B cell (primary cell): ENCODE measurements at regions not wholly inside any gene's neighbourhood (a gene's known extent, or its start where the extent isn't known, plus 50 kb on each side); places are given as distances from the start of the nearest gene placed in this dataset.

Experiments
- ATAC-seq: fragments of 200-7000 bp; cut with Tn5 transposase; one replicate; pipeline ENCODE4 v1.10.0; 2021; ENCODE audit warnings: low read depth, mild to moderate bottlenecking, moderate number of reproducible peaks, moderate library complexity
- CTCF ChIA-PET: fragments of 350-600 bp; sonication (Branson Sonifier 250); formaldehyde crosslinking; loops from one replicate; lab custom pipeline; 2021; ENCODE audit warnings: antibody characterized with exemption, inconsistent platforms; lab: Charles Lee
- POLR2A ChIA-PET: fragments of 350-600 bp; sonication (Branson Sonifier 250); formaldehyde crosslinking; loops from one replicate; lab custom pipeline; 2021; ENCODE audit warnings: antibody characterized with exemption; lab: Charles Lee
- DNase-seq: peaks from one replicate; pipeline ENCODE4 v3.0.0; 2013
- H2AFZ ChIP-seq: 2 replicates; pipeline ENCODE4 v1.6.1; 2012; ENCODE audit warnings: mild to moderate bottlenecking, low read depth, low read length; ENCODE audit not compliant: insufficient read depth, poor library complexity, severe bottlenecking
- H3K27ac ChIP-seq, 2 donors: 1 replicate in 1 of 2; 2 replicates in 1 of 2; pipeline ENCODE4 v1.5.1; 2012 to 2013; ENCODE audit warnings: low read length in 2 of 2, mild to moderate bottlenecking in 2 of 2, moderate library complexity in 1 of 2
- H3K27me3 ChIP-seq, 4 experiments: fragments of 200-600 bp in 1 of 4; sonication (generic) in 1 of 4; replicated peaks in 1 of 4; 1 replicate in 2 of 4; 2 replicates in 2 of 4; pipeline versions ENCODE4 v1.6.1 to v1.7.0; 2013 to 2016; ENCODE audit warnings: low read length in 3 of 4, mild to moderate bottlenecking in 2 of 4, mixed read lengths in 1 of 4, moderate library complexity in 1 of 4; ENCODE audit not compliant: insufficient read depth in 4 of 4, control insufficient read depth in 3 of 4; ENCODE audit errors: control extremely low read depth in 1 of 4
- H3K36me3 ChIP-seq, 2 experiments: replicated peaks in 1 of 2; 1 replicate in 1 of 2; 2 replicates in 1 of 2; pipeline versions ENCODE4 v1.6.1 to v1.7.1; 2013; ENCODE audit warnings: low read length in 1 of 2; ENCODE audit not compliant: insufficient read depth in 2 of 2, control insufficient read depth in 1 of 2; ENCODE audit errors: control extremely low read depth in 1 of 2, extremely low read depth in 1 of 2
- H3K4me1 ChIP-seq, 2 donors: fragments of 200-600 bp in 1 of 2; sonication (generic) in 1 of 2; 1 replicate in 1 of 2; 2 replicates in 1 of 2; pipeline versions ENCODE4 v1.5.1 to v1.6.1; 2013 to 2017; ENCODE audit warnings: low read length in 2 of 2; ENCODE audit not compliant: control insufficient read depth in 2 of 2, insufficient read depth in 2 of 2
- H3K4me2 ChIP-seq: replicated peaks from 2 replicates; pipeline ENCODE3; 2012; ENCODE audit warnings: mild to moderate bottlenecking, low read depth, low read length; ENCODE audit not compliant: poor library complexity, severe bottlenecking
- H3K4me3 ChIP-seq, 5 experiments: fragments of 200-600 bp in 1 of 5; sonication (generic) in 1 of 5; 1 replicate in 3 of 5; 2 replicates in 2 of 5; pipeline versions ENCODE4 v1.5.1 to v1.7.0; 2011 to 2016; ENCODE audit warnings: low read length in 4 of 5, mild to moderate bottlenecking in 4 of 5, low read depth in 2 of 5, control low read depth in 1 of 5, moderate library complexity in 1 of 5; ENCODE audit not compliant: insufficient read depth in 1 of 5; ENCODE audit errors: control extremely low read depth in 1 of 5, extremely low read depth in 1 of 5
- H3K79me2 ChIP-seq: fragments of 200-600 bp; sonication (generic); one replicate; pipeline ENCODE4 v1.6.0; 2016; ENCODE audit warnings: low read length; ENCODE audit not compliant: control insufficient read depth, insufficient read depth
- H3K9ac ChIP-seq: fragments of 200-600 bp; sonication (generic); 2 replicates; pipeline ENCODE4 v1.6.1; 2017; ENCODE audit warnings: mild to moderate bottlenecking, low read length, moderate library complexity
- H3K9me3 ChIP-seq, 3 donors: one replicate each; pipeline versions ENCODE4 v1.6.1 to v1.7.1; 2013; ENCODE audit warnings: low read length in 2 of 3; ENCODE audit not compliant: control insufficient read depth in 2 of 3, insufficient read depth in 1 of 3; ENCODE audit errors: control extremely low read depth in 1 of 3
- H4K20me1 ChIP-seq: 2 replicates; pipeline ENCODE4 v1.6.0; 2012; ENCODE audit warnings: mild to moderate bottlenecking, low read length; ENCODE audit not compliant: insufficient read depth, control insufficient read depth, poor library complexity, severe bottlenecking
- H3K27ac Mint-ChIP-seq: one replicate; pipeline ENCODE4 v1.8.0; 2021; ENCODE audit warnings: mixed read lengths
- H3K27me3 Mint-ChIP-seq: one replicate; pipeline ENCODE4 v1.8.0; 2021; ENCODE audit warnings: mixed read lengths
- H3K4me1 Mint-ChIP-seq: one replicate; pipeline ENCODE4 v1.8.0; 2021; ENCODE audit warnings: mixed read lengths
- H3K4me3 Mint-ChIP-seq: one replicate; pipeline ENCODE4 v1.8.0; 2021; ENCODE audit warnings: mixed read lengths
- H3K9me3 Mint-ChIP-seq: one replicate; pipeline ENCODE4 v1.8.0; 2022; ENCODE audit warnings: mixed read lengths; ENCODE audit not compliant: insufficient read depth
- CTCF ChIP-seq: fragments of 200-600 bp; IDR thresholded peaks from one replicate; pipeline ENCODE4 v1.8.0; 2022; ENCODE audit warnings: antibody characterized with exemption, mild to moderate bottlenecking
- EZH2 ChIP-seq: IDR thresholded peaks from 2 replicates; pipeline ENCODE4 v1.6.1; 2012; ENCODE audit warnings: borderline replicate concordance, low read depth, mild to moderate bottlenecking, moderate library complexity, low read length; ENCODE audit not compliant: insufficient read depth, poor library complexity, severe bottlenecking
- whole genome bisulfite sequencing: methylation state at CpG from one replicate; pipeline ENCODE4 v1.1.5; 2013; ENCODE audit warnings: missing lambda C conversion rate; ENCODE audit not compliant: insufficient coverage; 5-methylcytosine and 5-hydroxymethylcytosine counted together
- intact Hi-C: fragments of 100-400 bp; cut with micrococcal nuclease; formaldehyde crosslinking; loops from one replicate; pipeline ENCODE4 v1.10.0; 2022

- ATAC-seq (no peak), DNase-seq (no peak)
- no peaks in the 10 kb centered on the region for H3K27me3 ChIP-seq
- no peak overlapping the region for H3K27ac ChIP-seq
- H3K4me3 Mint-ChIP-seq = no peak overlapping the region
- peaks cover 8% of the 10 kb centered on the region for H3K27me3 Mint-ChIP-seq
- intact Hi-C loops = no loop called here
- H4K20me1 ChIP-seq = no peaks in the 10 kb centered on the region
- CTCF ChIA-PET = no interaction called here
- no peak overlapping the region for H3K27ac Mint-ChIP-seq
- no peaks in the 10 kb centered on the region for H3K79me2 ChIP-seq
- POLR2A ChIA-PET = no interaction called here
- no peaks in the 10 kb centered on the region for H3K36me3 ChIP-seq
- H3K9ac ChIP-seq = no peak overlapping the region
- H3K9me3 ChIP-seq = peaks cover 0 to 9% (median 6%) of the 10 kb centered on the region in 3 donors
- H3K9me3 Mint-ChIP-seq = peaks cover 6% of the 10 kb centered on the region
- no peaks in the 10 kb centered on the region for H3K4me1 ChIP-seq
- TF ChIP-seq EZH2 (no peak), CTCF (no peak)
- H3K4me1 Mint-ChIP-seq = no peaks in the 10 kb centered on the region
- no peak overlapping the region for H2AFZ ChIP-seq
- 89% methylated on average over 2 of the region's 3 CpGs for WGBS
- H3K4me3 ChIP-seq = no peak overlapping the region
- H3K4me2 ChIP-seq = no peak overlapping the region
These were observed 125.6 kb downstream of the ETS2 start for GRCh38 chr21:38931291-38931690.

- Mint-ChIP-seq H3K27me3 (peaks cover 13% of the 10 kb centered on the region), H3K27ac (no peak overlapping the region), H3K4me1 (peaks cover under 1% of the 10 kb centered on the region), H3K9me3 (peaks cover 6% of the 10 kb centered on the region), H3K4me3 (no peak overlapping the region)
- intact Hi-C loops = no loop called here
- DNase-seq (no peak), ATAC-seq (no peak)
- Histone ChIP-seq H3K27me3 (peaks cover 0 to 2% (median 0%) of the 10 kb centered on the region in 4 experiments), H3K4me1 (no peaks in the 10 kb centered on the region), H3K4me3 (no peak overlapping the region), H3K36me3 (no peaks in the 10 kb centered on the region), H4K20me1 (no peaks in the 10 kb centered on the region), H3K79me2 (no peaks in the 10 kb centered on the region), H2AFZ (no peak overlapping the region), H3K27ac (no peak overlapping the region), H3K9ac (no peak overlapping the region), H3K9me3 (peaks cover 0 to 11% (median 6%) of the 10 kb centered on the region in 3 donors), H3K4me2 (no peak overlapping the region)
- TF ChIP-seq EZH2 = no peak
- no peak for TF ChIP-seq CTCF
- 11% methylated on average over 2 of the region's 3 CpGs for WGBS
- POLR2A ChIA-PET = no interaction called here
- CTCF ChIA-PET = no interaction called here
These were observed 125.1 kb downstream of the ETS2 start for GRCh38 chr21:38930853-38931252.
